Activated CD4-positive, CD25-positive, alpha-beta regulatory T cell treated with anti-CD3 and anti-CD28 coated beads, Interleukin-2, amount 50 U/mL, for 24 hours (primary cell): ENCODE measurements at regions not wholly inside any gene's neighbourhood (a gene's known extent, or its start where the extent isn't known, plus 50 kb on each side); places are given as distances from the start of the nearest gene placed in this dataset.

ENCODE experiments used
- ATAC-seq, 2 donors: fragments of 150-1000 bp; cut with Tn5 transposase; one replicate each; pipeline ENCODE4 v1.10.0; 2021; ENCODE audit warnings: mild to moderate bottlenecking in 1 of 2, moderate library complexity in 1 of 2

DNA sequence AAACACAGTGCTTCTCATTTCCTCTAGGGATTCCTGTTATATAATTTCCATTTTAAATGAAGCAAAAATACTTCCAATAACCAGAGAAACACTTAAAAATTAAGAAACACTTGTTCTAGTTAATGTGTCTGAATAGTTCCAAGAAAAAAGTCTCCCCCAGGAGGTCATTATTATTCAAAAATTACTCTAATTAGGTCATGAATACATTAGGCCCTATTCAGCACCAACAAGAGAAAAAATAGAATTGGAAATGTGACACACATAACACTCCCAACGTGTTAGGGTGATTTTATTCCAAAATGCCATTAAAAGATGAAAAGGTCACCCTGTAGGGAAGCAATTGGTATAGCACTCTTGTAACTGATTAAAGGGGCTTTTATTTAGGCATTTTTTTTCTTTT, 382.1 kb downstream of the TUSC7 start:
- ATAC-seq = no peak

DNA sequence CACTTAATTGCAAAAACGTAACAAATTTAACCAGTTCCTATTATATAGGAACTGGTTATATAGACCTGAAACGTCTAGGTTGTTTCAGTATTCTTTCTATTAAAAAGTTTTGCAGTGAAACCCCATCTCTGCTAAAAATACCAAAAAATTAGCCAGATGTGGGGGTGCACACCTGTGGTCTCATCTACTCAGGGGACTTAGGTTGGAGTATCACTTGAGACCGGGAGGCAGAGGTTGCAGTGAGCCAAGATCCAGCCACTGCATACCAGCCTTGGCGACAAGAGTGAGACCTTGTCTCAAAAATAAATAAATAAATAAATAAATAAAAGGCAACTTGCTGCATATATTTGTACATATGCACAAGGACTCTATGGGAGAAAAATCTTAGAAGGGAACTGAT, 387.0 kb downstream of the TUSC7 start:
- no peak for ATAC-seq

DNA sequence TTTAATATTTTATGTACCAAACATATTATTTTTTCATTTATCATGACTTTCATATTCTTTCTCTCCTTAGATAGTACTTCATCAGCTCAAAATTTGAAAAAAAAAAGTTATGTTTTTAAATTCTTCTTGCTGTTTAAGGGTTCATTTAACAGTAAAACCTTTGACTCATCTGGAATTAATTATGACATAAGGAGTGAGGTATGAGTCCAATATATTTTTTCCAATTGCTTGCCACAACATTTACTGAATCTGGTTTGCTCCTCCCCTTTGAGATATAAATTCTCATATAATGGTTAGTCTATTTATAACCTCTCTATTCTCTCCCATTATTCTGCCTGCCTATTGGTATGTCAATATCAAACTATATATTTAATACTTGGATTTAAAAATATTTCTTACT, 387.8 kb downstream of the TUSC7 start:
- no peak for ATAC-seq

DNA sequence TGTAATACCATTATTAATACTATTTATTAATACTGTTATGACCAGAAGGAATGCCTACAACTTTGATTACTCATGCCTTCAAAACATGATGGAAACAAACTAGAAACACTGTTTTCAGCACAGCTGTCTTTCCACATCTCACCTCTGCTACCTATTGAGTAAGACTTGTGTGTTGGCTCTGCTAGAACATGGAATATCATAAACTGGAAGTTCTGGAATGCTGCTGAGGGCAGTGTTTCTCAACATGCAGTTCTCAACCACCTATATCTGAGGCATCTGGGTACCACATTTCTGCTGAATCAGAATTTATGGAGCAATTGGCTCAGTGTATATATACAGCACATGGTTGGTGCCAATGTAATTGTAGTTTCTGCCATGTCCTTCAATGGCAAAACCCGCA, 392.1 kb downstream of the TUSC7 start:
- no peak for ATAC-seq

DNA sequence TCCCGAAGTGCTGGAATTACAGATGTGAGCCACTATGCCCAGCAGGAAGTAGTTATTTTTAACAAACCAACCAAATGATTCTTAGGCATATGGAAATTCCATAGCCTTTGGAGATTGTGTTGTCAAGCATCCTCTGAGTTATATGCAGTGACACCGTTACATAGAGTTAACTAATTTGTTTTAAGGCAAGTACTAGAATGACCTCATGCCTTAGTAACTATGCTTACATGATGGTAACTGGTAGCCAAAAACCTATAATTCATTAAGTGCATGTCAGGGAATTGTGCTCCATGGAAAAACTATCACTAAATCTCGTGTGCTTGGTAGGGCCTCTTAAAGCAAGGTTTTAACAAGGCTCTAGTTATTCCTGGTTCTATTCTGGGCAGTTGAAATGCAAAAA, 392.8 kb downstream of the TUSC7 start:
- no peak for ATAC-seq

DNA sequence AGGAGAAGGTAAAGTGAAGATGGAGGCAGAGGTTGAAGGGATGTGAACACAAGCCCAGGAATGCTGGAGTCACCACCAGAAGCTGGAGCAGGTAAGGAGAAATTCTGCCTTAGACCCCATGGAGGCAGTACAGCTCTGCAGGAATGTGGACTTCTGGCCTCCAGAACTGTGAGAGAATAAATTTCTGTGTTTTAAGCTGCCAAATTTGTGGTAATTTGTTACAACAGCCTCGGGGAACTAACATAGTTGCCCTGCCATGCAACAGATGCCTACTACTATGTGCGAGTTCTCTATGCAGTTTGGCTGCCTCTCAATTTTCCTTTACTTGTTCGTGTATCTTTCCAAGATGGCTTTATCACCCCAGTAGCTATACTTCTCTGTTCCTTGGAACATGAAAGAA, 394.1 kb downstream of the TUSC7 start:
- ATAC-seq = no peak

DNA sequence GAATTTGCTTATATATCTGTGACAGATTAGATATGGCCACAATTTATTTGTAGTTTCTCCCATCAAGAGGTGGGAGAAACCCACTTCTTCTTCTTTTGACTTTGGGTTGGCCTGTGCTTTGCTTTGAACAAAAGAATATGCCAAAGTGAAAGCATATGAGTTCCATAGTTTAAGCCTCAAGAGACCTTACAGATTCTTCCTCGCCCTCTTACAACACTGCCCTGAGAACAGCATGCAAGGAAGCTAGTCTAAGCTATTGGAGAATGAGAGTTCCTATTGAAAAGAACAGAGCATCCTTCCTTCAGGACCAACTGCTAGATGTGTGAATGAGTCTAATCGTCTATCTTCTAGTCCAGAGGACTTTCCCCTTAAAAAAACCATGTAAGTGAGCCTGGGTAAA, 394.8 kb downstream of the TUSC7 start:
- no peak for ATAC-seq

DNA sequence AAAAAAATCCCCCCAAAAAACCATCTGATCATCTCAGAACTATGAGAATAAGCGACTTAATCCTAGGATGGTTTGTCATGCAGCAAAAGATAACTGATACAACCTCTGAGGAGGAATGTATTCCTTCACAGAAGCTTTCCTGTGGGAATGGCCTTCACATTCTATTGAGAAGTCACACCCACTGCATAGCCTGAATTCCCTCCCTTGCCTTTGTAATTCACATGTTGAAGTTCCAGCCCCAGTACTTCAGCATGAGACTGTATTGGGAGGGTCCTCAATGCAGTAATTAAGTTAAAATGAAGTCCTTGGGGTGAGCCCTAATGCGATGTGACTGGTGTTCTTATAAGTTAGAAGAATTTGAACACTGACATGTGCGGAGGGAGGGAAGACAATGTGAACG, 395.2 kb downstream of the TUSC7 start:
- ATAC-seq = no peak

DNA sequence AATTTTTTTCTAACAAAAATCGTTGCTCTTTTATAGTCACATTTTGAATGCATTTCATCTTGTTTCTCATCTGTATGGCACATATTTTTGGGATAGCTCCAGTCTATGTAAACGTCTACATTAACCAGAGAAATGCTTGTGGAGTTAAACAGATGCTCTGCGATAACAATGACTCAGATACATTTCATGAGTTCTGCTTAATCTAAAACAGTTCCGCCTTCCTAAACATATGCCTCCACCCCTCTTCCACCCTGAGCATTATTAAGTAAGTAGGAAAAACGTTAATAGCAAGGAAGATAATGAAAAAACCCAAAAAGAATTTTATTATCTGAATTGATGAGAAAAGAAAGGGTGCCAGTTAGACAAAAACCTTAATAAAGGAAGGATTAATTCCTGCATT, 396.1 kb downstream of the TUSC7 start:
- ATAC-seq = no peak

DNA sequence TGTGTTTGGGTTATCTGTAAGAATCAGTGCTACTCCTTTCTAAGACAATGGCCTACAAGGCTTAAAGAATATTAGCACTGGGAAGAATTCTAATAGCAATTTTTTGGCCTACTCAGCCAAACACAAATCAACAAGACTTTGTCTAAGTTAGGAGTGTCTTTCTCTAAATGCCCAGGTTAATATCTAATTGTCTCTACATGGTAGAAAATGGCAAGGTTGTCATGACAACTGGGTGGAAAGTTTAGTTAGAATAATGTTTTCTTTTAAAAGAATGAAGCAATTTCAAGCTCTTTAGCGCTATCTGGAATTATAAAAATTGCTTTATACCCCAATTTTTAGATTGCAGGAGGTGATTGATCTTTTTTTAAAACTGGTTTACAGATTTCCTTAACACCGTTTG, 396.8 kb downstream of the TUSC7 start:
- ATAC-seq = no peak

DNA sequence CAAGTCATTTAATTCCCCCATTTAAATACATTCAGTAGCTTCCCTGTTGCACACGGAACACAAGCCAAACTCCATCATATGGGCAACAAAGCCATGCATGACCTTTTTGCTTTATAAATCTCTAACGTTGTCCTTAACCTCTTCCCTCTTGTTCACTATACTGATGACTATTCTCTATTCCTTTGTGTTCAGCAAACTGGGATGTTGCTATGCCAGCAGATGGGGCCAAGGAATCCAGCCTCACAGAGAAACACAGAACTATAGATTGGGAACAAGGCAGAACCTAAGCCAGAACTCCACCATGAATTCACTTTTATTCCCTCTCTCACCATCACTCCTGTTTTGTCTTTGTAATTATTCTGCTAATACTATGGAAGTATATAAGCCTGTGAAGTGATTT, 398.4 kb downstream of the TUSC7 start:
- ATAC-seq = no peak

DNA sequence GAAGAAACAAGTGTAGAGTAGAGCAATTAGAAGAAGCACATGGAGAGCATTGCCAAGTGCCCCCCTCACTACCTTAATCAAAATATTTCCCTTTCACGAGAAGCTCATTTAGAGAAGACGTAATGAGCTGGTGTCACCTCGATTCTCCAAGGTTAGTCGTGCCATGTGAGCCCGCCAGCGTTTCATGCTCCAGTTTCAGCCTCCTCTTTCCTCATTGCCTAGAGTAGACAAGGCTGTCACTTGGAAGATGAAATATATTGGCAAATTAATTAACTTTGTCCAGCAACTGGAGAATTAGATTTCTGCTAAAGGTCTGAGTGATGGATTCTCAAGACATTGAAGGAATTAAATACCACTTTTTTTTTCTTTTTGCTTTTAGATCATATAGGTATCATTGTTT, 399.6 kb downstream of the TUSC7 start:
- no peak for ATAC-seq

DNA sequence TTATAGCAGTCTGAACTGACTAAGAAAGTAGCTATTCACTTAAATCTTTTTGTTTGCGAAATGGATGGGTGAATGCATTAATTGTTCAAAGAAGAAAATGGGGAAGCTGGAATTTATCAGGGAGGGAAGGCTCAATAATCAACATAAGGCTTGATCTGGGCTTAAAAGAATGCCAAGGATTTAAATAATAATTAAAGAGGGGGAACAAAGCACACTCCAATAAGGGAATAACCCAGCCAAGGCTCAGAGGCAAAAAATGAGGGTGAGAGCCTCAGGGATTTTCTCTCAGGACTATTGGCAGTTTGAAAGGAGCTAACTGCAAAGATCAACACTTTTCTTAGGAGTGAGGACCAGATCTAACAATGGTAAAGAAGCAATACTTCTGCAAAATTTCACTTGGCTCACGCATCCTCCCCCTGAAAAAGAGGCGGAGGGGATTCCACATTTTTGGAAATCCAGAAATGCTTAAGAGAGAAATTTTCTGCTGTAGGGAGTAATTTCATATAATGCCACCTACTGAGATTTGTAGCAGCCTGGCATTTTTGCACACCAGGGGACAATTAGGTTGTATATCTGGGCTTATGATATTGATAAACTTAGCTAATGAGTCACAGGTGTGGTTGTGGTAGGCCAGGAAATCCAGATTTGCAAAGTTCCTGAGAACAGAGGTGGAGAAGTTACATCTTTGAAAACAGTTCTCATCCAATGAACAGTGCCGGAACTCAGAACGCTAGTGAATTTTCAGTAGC, 405.1 kb downstream of the TUSC7 start:
- ATAC-seq = no peak

DNA sequence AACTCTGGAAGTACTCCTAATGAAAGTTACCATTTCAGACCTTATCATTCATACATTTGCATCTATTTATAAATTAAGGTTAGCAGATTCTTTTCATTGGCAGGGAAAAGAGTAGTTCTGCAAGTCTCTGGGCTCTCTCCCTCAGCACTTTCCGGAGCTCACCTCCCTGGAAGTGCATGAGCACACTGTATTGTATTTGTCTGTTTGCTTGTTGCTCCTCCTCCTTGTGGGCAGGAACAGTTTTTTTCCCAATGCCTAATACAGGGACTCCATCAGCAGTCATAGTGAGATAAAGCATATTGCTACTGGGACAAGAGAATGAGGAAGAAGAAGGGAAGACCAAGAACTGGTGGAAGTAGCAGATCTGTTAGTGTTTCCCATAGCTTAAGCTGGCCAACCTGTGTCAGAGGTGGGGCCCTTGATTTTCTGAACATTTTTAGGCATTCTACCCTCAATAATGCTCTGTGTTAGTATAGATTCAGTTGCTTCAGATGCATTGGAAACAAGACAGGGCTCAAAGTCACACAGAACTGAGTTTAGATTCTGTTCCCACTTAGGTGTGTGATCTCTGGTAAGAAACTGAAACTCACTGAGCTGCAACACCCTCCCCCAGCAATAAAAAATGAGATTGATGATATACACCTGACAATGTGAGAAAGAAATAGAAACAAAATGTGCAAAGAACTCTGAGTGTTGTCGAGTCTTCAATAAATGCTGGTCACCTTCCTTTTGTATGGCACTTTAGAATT, 407.8 kb downstream of the TUSC7 start:
- no peak for ATAC-seq

DNA sequence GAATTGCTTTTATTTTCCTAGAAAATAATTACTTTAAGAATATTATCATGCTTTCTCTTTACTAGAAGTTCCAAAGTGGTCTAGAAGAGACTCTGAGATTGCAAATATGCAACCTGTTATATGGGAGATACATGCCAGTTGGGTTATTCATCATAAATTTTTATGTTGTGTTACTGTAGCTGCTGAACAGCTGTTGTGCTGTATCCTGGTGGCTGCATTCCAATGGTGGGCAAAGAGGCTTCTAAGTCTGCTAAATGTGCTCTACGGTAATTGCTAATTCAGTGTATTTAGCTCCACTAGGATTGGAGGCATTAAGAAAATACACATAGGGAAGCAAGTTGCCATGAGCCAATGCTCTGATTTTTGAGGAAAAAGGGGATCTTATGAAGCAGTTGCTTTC, 409.0 kb downstream of the TUSC7 start:
- ATAC-seq = no peak

DNA sequence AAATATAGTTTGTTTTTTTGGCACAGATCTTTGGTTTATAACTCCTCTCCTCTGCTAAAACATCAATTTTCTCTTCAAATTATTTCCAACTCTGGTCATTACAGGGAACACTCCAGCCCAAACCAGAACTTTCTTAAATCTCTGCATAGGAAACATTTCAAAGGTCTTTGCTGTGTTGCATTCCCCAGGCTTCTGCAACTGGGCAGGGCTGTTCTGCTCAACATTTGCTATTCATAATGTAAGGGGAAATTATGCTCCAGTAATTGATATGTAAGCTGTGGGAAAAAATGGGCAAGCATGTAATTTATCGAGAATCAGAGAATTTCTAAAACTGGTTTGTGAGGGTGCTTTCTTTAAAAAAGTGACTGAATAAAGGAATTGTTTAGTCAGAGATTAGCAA, 410.4 kb downstream of the TUSC7 start:
- no peak for ATAC-seq

DNA sequence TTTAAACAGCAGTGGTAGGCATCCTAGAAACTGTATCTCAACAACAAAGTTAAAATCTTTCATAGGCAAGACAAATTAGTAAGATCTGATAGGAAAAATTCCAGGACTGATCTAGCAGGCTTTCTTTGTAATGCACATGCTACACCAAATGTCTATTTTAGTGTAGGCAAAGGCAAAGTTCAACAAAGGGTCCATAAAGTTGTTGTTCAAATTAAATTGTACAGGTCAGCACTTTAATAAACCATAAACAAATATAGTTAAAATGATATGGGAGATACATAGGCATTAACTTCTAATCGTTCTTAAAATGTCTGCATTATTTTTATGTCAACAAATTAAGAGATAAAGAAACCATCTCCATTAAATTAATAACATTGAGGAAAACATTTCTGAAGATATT, 413.0 kb downstream of the TUSC7 start:
- no peak for ATAC-seq

DNA sequence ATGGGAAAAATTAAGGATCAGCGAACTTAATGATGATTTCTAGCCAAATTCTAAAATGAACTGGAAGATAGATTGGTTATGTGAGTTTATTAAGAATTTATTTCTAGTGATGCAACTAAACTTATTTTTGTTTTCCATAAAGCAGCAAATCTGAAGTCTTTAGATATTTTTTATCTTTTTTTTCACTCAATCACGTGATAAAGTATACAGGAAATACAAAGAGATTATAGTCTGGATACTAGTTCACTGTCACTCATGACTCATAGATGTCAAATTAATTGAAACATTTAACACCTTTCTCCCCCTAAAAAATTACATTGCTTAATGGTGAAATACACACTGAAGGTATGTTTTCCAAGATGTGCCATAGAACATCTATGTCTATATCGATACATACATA, 416.9 kb downstream of the TUSC7 start:
- no peak for ATAC-seq

DNA sequence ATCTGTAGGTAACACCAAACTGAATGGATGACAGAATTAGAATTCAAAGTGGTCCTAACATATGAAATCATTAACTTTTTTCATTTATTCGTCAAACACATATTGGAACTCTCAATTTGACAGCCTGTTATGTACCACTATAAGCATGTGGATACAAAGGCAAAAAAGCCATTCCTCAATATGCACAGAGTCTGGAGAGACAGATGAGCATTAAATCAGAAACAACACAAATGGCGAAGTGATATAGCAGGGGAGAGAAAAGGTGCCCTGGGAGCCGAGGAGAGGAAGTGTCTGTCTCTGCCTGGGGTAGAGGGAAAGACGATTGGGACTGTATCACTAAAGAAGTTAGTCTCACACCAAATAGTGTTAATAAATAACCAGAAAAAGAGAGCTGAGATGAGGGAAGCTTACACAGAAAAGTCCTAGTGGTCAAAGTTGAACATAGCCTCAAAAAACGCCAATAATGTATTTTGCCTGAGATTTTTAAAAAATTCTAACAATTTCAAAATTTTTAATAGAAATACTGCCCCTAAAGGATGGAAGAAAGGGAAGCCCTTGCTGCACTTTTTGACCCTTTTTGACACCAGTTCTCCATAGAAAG, 417.5 kb downstream of the TUSC7 start:
- no peak for ATAC-seq

DNA sequence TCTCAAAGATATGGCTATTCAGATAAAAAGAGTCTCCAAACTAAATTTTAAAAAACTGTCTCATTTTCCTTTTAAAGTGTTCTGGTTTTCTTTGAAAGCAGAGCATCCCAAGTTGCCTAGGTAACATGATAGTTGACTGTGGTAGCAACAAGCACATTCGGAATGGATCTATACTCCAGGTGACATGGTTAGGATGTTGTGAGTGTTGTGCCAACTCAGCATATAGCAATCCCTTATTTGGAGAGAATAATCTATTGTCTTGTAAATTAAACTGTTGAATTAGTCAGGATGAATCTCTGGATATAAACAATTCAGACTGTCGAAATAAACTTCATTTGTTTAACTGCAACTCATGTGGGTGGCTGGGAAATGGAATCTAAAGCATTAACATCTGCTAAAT, 418.6 kb downstream of the TUSC7 start:
- no peak for ATAC-seq

DNA sequence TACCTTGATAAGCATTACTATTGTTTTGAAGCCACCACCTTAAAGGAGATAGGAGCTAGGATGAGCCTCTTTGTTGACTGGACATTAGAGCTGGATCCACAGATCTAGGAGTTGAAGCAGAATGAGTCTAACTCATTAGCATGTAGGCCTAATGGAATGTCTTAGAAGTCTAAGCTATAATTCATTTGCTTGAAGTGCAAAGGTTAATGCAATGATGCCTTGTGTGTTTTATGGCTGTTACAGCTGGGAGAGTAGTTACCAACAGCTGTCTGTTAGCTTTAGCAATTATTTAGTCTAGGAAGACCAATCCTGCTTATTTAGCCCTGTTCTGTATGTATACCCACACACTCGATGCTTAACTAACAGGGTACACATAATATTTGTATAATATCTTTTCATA, 419.3 kb downstream of the TUSC7 start:
- no peak for ATAC-seq

DNA sequence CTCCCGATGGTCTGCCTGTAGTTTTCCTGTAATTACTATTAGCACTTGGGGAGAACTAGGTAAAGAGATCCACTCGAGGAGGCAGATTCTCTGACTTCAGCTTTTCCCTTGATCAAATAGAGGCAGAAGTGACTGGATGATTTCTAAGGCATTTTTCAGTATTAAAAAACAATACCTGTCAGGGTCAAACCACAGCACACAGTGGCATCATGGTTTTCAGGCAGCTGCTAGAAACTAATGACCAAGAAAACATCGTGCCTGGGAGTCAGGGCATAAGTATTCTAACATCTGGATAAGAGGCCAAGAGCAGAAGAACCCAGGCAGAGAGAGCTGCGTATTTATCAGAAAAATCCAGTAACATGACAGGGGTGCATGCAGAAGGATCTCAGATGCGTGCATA, 419.9 kb downstream of the TUSC7 start:
- ATAC-seq = no peak

DNA sequence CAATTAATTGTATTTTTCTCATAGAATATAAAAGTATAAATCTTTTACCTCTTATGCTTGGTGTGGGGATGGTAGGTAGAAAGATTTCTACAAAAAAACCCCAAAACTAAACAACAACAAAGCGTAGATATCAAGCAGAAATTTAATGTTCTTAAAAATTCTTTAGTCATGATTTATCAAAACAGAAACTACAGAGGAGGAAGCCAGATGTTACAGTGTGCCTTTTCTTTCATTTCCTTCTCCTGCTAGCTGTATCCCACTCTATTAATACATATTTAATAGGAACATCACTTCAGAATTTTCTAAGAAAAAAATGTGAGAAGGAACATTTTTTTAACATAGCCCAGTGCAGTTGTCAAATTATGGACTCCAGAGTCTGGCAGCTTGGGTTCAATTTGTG, 420.6 kb downstream of the TUSC7 start:
- ATAC-seq = no peak

DNA sequence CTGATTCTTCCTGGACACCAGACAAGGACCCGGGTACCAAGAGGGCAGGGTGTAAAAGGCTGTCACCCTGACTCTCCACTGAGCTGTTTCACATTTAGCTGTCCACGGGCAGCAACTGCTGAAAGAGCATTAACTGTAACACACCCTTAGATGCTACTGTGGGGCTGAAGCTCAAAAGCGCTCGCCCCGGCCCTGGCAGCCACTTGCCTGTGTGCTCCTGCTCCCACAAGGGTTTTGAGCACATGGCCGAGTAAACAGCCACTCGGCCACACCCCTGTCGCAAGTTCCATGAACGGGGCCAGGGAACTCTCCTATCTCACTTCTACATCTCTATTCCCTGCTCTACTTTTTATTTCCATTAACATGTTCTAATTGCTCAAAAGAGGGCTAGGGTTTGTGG, 421.7 kb downstream of the TUSC7 start:
- ATAC-seq = no peak
